Vagina (tissue), 2 donors: ENCODE measurements at regions not wholly inside any gene's neighbourhood (a gene's known extent, or its start where the extent isn't known, plus 50 kb on each side); places are given as distances from the start of the nearest gene placed in this dataset.
"Not testable (repeated sequence)": the region's sequence is repeated elsewhere in the genome, so short reads cannot be mapped to it uniquely, and the experiment has no call there.

Experiments used
- DNase-seq, 2 donors: peaks; one replicate each; pipeline ENCODE4 v3.0.0-alpha.2; 2017; ENCODE audit errors: extremely low spot score in 2 of 2
- H3K27ac ChIP-seq: fragments of 200-600 bp; sonication (generic); one replicate; pipeline ENCODE4 v1.5.1; 2019
- H3K27me3 ChIP-seq: fragments of 200-600 bp; sonication (generic); one replicate; pipeline ENCODE4 v1.5.1; 2019
- H3K36me3 ChIP-seq, 2 donors: fragments of 200-600 bp; sonication (generic); one replicate each; pipeline ENCODE4 v1.5.1; 2017 to 2019
- H3K4me1 ChIP-seq: fragments of 200-600 bp; sonication (generic); one replicate; pipeline ENCODE4 v1.5.1; 2019
- H3K4me3 ChIP-seq, 2 donors: fragments of 200-600 bp; sonication (generic); 1 replicate in 1 of 2; 2 replicates in 1 of 2; pipeline ENCODE4 v1.5.1; 2016 to 2019
- H3K9me3 ChIP-seq: fragments of 200-600 bp; sonication (generic); one replicate; pipeline ENCODE4 v1.5.1; 2019
- POLR2A ChIP-seq, 2 donors: fragments of 450-650 bp; IDR thresholded peaks; one replicate each; pipeline ENCODE4 v1.6.1; 2017; ENCODE audit warnings: antibody characterized with exemption in 2 of 2, mild to moderate bottlenecking in 2 of 2, moderate library complexity in 2 of 2
- POLR2AphosphoS5 ChIP-seq, 2 donors: sonication (generic); formaldehyde crosslinking; IDR thresholded peaks; one replicate each; pipeline ENCODE4 v1.9.0; 2017; ENCODE audit warnings: antibody characterized with exemption in 2 of 2, mild to moderate bottlenecking in 2 of 2, low read depth in 1 of 2; ENCODE audit not compliant: insufficient read depth in 1 of 2
- intact Hi-C: fragments of 100-400 bp; cut with DNase I; formaldehyde crosslinking; loops from one replicate; pipeline ENCODE4 v1.15.1; 2023
- TF ChIP-seq, protein P1 (sequence below), 3 experiments: fragments of 450-650 bp in 2 of 3; fragments of 200-600 bp in 1 of 3; sonication (generic) in 1 of 3; IDR thresholded peaks; one replicate each; pipeline ENCODE4 v1.5.1; 2017 to 2019; ENCODE audit warnings: antibody characterized with exemption in 3 of 3, mild to moderate bottlenecking in 2 of 3, moderate library complexity in 2 of 3

DNA sequence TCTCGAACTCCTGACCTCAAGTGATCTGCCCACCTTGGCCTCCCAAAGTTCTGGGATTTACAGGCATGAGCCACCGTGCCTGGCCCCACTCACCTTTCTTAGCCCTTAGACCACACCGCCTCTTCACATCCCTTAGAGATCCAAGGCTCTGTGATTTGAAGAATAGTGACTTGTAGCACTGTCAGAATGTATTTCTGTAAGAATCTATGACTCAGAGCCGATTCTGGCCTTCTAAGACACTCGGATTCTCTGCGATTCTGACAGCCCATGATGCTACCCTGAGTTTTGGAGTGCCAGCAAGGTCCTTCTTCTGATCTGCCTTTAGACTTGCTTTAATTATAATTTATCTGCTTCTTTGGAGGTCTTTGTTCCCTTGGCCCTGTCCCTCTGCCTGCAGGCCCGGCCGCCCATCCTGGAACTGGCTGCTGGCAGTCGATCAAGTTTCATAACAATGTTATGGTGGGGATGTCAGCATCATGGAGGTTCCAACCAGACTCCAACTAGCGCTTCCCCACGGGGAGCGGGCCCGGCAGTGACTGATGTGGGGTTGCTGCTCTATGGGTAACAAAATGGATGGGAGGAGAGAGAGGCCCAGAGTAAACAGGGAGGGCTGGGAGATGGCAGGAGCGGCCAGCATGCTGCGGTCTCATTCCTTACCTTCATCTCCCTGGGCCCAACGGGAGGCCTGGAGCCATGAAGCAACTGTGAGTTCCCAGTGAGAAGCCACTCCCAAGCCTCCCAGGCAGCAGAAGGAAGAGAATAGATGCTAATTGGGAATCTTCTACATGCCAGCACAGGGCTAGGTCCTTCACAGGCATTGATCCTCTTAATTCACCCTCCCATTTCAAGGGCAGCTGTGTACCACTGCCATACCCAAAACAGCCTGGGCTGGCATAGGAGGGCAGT is 55.7 kb upstream of the RASD2 start:
- Histone ChIP-seq H3K27me3 (no peaks in the 10 kb centered on the region), H3K27ac (no peak overlapping the region)
- TF ChIP-seq, protein P1, sequence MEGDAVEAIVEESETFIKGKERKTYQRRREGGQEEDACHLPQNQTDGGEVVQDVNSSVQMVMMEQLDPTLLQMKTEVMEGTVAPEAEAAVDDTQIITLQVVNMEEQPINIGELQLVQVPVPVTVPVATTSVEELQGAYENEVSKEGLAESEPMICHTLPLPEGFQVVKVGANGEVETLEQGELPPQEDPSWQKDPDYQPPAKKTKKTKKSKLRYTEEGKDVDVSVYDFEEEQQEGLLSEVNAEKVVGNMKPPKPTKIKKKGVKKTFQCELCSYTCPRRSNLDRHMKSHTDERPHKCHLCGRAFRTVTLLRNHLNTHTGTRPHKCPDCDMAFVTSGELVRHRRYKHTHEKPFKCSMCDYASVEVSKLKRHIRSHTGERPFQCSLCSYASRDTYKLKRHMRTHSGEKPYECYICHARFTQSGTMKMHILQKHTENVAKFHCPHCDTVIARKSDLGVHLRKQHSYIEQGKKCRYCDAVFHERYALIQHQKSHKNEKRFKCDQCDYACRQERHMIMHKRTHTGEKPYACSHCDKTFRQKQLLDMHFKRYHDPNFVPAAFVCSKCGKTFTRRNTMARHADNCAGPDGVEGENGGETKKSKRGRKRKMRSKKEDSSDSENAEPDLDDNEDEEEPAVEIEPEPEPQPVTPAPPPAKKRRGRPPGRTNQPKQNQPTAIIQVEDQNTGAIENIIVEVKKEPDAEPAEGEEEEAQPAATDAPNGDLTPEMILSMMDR (IDR thresholded peaks at IDR 0.05): no peak
- TF ChIP-seq POLR2AphosphoS5 (IDR thresholded peaks at IDR 0.05; ENCODE audit: insufficient read depth in 1 of 2, low read depth in 1 of 2) (no peak), POLR2A (IDR thresholded peaks at IDR 0.05) (no peak)

DNA sequence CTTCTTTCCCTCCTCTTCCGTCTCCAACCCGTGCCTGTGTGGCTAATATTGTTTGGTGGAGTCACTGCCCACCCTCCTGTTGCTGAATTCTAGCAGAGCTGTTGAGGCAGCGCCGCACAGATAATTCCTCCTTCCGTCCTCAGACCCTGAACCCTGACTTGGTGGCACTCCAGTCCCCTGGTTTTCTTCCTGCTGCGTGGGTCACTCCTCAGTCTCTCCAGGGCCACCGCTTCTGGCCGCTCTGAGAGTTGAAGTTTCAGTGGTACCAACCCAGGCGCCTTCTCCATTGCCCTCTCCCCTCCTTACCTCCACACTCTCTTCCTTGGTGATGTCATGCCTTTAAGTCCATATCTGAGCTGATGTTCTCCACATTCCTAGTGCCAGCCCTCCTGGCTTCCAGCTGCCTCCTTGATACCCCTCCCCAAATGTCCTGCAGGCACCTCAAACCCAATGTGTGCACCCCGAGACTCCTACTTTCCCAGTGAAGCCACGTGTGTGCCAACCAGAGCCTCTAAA is 54.5 kb upstream of the RASD2 start:
- TF ChIP-seq POLR2AphosphoS5 (IDR thresholded peaks at IDR 0.05; ENCODE audit: insufficient read depth in 1 of 2, low read depth in 1 of 2) (no peak), POLR2A (IDR thresholded peaks at IDR 0.05) (no peak)
- TF ChIP-seq, protein P1 (IDR thresholded peaks at IDR 0.05): no peak
- no peak for DNase-seq
- Histone ChIP-seq H3K27me3 (no peaks in the 10 kb centered on the region), H3K4me3 (no peak overlapping the region), H3K4me1 (peaks cover 2% of the 10 kb centered on the region), H3K27ac (no peak overlapping the region), H3K36me3 (no peaks in the 10 kb centered on the region), H3K9me3 (no peaks in the 10 kb centered on the region)
- intact Hi-C loops: no loop called here

More for the DNA sequence above, 55.7 kb upstream of the RASD2 start:
- Histone ChIP-seq H3K4me3 (no peak overlapping the region), H3K4me1 (peaks cover 15% of the 10 kb centered on the region), H3K36me3 (no peaks in the 10 kb centered on the region), H3K9me3 (no peaks in the 10 kb centered on the region)
- intact Hi-C loops: no loop called here
- DNase-seq: no peak

DNA sequence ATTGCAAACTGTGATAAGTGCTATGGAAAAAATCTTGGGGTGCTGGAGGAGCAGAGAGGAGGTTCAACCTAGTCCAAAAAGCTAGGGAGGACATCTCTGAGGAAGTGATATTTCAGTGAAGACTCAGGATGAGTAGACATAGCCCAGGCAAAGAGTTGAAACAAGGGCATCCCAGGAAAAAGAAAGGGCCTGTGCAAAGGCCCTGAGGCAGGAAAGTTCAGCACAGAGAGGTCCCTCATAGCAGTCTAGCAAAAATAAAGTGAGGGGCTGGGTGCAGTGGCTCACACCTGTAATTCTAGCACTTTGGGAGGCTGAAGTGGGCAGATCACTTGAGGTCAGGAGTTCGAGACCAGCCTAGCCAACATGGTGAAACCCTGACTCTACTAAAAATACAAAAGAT is 53.0 kb upstream of the RASD2 start:
- H3K4me1 ChIP-seq, H3K9me3 ChIP-seq, H3K27me3 ChIP-seq, H3K36me3 ChIP-seq, DNase-seq, H3K27ac ChIP-seq, H3K4me3 ChIP-seq, intact Hi-C loops: not testable (repeated sequence)

DNA sequence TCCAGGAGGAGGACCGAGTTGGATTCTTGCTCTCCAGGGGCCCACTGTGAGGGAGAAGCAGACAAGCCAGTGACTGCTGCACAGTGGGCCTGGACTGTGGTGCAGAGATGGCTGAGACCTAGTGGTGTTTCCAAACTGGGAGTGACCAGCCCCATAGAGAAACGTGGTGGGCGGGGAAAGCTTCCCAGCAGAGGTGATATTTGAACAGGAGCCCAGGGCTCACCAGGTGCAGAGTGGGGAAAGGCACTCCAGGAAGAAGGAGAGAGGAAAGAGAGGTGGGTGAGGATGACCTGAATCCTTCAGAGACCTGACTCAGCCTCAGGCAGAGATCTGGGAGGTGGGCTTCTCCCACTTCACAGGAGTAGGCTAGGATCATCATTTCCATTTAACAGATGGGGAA is 52.1 kb upstream of the RASD2 start:
- Histone ChIP-seq H3K27ac (no peak overlapping the region), H3K4me1 (no peaks in the 10 kb centered on the region), H3K27me3 (no peaks in the 10 kb centered on the region), H3K9me3 (no peaks in the 10 kb centered on the region), H3K4me3 (no peak overlapping the region), H3K36me3 (no peaks in the 10 kb centered on the region)
- no peak for DNase-seq
- intact Hi-C loops: no loop called here
- TF ChIP-seq, protein P1 (IDR thresholded peaks at IDR 0.05): no peak
- TF ChIP-seq POLR2A (IDR thresholded peaks at IDR 0.05) (no peak), POLR2AphosphoS5 (IDR thresholded peaks at IDR 0.05; ENCODE audit: insufficient read depth in 1 of 2, low read depth in 1 of 2) (no peak)

DNA sequence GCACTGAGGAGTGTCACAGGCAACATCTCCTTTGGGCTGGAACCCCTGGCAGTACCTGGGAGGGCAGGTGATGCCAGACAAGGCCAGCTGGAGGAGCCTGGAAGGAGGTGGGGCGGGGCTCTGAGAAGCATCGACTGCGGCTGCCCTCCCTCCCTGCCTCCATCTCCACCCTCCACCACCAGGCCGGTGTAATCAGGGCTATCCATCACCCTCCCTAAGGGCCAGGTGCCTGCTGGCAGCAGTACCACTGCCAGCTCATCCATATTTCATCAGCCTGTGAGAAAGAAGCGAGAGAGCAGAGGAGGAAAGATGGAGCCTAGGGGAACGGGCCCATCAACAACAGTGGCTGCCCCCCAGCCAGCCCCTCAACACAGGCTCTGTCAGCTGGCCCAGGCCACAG is 51.4 kb upstream of the RASD2 start:
- Histone ChIP-seq H3K27me3 (no peaks in the 10 kb centered on the region), H3K36me3 (no peaks in the 10 kb centered on the region), H3K27ac (no peak overlapping the region), H3K4me1 (no peaks in the 10 kb centered on the region), H3K4me3 (no peak overlapping the region), H3K9me3 (no peaks in the 10 kb centered on the region)
- intact Hi-C loops: no loop called here
- DNase-seq: no peak
- no peak for TF ChIP-seq POLR2A (IDR thresholded peaks at IDR 0.05)
- TF ChIP-seq POLR2AphosphoS5 (IDR thresholded peaks at IDR 0.05; ENCODE audit: insufficient read depth in 1 of 2, low read depth in 1 of 2): no peak
- TF ChIP-seq, protein P1 (IDR thresholded peaks at IDR 0.05): no peak
